PC-9 (cell line): ENCODE measurements at regions not wholly inside any gene's neighbourhood (a gene's known extent, or its start where the extent isn't known, plus 50 kb on each side); places are given as distances from the start of the nearest gene placed in this dataset.

Source experiments
- BruUV-seq: library from RNA; stranded (reverse); fragments of 400-500 nt; replicated peaks from 2 replicates; lab custom pipeline; 2021; lab: Mats Ljungman, UMichigan
- CTCF ChIA-PET: fragments of 300-600 bp; sonication (Branson Sonifier 250); formaldehyde crosslinking; loops from one replicate; lab custom pipeline; 2022; ENCODE audit warnings: antibody characterized with exemption; lab: Charles Lee
- POLR2A ChIA-PET: fragments of 300-600 bp; sonication (Branson Sonifier 250); formaldehyde crosslinking; loops from one replicate; lab custom pipeline; 2022; ENCODE audit warnings: antibody characterized with exemption; ENCODE audit not compliant: unreplicated experiment; lab: Charles Lee
- DNase-seq, 2 experiments: peaks; one replicate each; pipeline versions ENCODE4 v3.0.0 to v3.0.0-alpha.2; 2015 to 2022; ENCODE audit warnings: mixed read lengths in 1 of 2
- H2AFZ ChIP-seq: fragments of 200-600 bp; sonication (generic); 2 replicates; pipeline ENCODE4 v1.8.1; 2017; ENCODE audit warnings: antibody characterized with exemption
- H3F3A ChIP-seq: fragments of 200-600 bp; sonication (generic); 2 replicates; pipeline ENCODE4 v1.8.1; 2017; ENCODE audit warnings: antibody characterized with exemption, mild to moderate bottlenecking, low read depth; ENCODE audit not compliant: insufficient read depth
- H3K27ac ChIP-seq: fragments of 200-600 bp; sonication (generic); 2 replicates; pipeline ENCODE4 v1.6.1; 2016; ENCODE audit warnings: mixed run types
- H3K27me3 ChIP-seq: fragments of 200-600 bp; sonication (generic); 2 replicates; pipeline ENCODE4 v1.6.1; 2016; ENCODE audit warnings: low read depth, mixed run types; ENCODE audit not compliant: insufficient read depth
- H3K36me3 ChIP-seq: fragments of 200-600 bp; sonication (generic); 2 replicates; pipeline ENCODE4 v1.6.1; 2016; ENCODE audit warnings: low read depth, mixed run types
- H3K4me1 ChIP-seq: fragments of 200-600 bp; sonication (generic); replicated peaks from 2 replicates; pipeline ENCODE4 v1.6.1; 2016; ENCODE audit warnings: mixed run types; ENCODE audit not compliant: insufficient read depth
- H3K4me2 ChIP-seq: fragments of 200-600 bp; sonication (generic); 2 replicates; pipeline ENCODE4 v1.6.1; 2017; ENCODE audit warnings: mixed run types
- H3K4me3 ChIP-seq: fragments of 200-600 bp; sonication (generic); 2 replicates; pipeline ENCODE4 v1.6.1; 2016; ENCODE audit warnings: mixed run types
- H3K79me2 ChIP-seq: fragments of 200-600 bp; sonication (generic); 2 replicates; pipeline ENCODE4 v1.6.1; 2017; ENCODE audit warnings: low read depth, mixed run types
- H3K9me2 ChIP-seq: fragments of 200-600 bp; sonication (generic); 2 replicates; pipeline ENCODE4 v1.8.1; 2017; ENCODE audit warnings: mild to moderate bottlenecking; ENCODE audit not compliant: insufficient read depth
- H3K9me3 ChIP-seq: fragments of 200-600 bp; sonication (generic); 2 replicates; pipeline ENCODE4 v1.8.1; 2016; ENCODE audit warnings: low read depth; ENCODE audit not compliant: insufficient read depth
- H4K20me1 ChIP-seq: fragments of 200-600 bp; sonication (generic); 2 replicates; pipeline ENCODE4 v1.8.1; 2017; ENCODE audit not compliant: insufficient read depth
- CTCF ChIP-seq: fragments of 200-600 bp; sonication (generic); conservative IDR thresholded peaks from 2 replicates; pipeline ENCODE4 v1.6.1; 2017; ENCODE audit warnings: mixed run types, antibody characterized with exemption, mild to moderate bottlenecking, moderate library complexity
- EZH2 ChIP-seq: fragments of 200-600 bp; sonication (generic); IDR thresholded peaks from 2 replicates; pipeline ENCODE4 v1.8.0; 2017; ENCODE audit warnings: antibody characterized with exemption, low read depth
- intact Hi-C: fragments of 100-400 bp; cut with micrococcal nuclease; formaldehyde crosslinking; loops from one replicate; pipeline ENCODE4 v1.10.0; 2022; ENCODE audit not compliant: unreplicated experiment

DNA sequence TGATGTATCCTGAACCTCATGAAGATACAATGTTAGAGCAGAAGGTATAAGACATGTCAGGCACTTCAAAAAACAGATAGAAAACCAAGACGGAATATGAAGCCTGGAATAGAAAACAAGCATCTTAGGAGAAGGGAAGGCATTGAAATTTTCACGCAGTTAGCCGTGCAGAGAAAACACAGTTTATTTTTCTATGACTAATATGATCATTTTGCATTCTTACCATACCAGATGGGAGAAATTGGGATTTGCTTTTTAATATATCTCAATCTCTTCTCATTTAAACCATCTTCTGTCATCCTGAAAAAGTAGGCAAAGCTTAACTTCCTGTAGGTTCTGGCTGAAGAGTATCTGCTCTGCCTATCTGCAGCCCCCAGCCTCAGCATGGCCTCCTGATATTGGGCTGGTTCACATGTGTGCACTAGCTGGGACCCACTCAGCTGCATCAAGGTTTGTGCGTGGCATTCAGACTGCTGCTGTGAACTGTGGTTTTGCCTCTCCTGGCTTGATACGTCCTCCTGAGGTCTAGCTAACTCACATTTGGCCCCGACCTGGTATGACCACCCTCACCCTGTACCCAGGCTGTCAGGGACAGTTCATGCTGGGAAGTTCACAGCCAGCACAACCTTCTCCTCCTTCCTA lies 392.5 kb upstream of the SASH1 start:
- no TSS peak for BruUV-seq
- Histone ChIP-seq H3K36me3 (no peaks in the 10 kb centered on the region), H3K27me3 (no peaks in the 10 kb centered on the region), H3F3A (no peaks in the 10 kb centered on the region), H3K4me2 (no peak overlapping the region), H4K20me1 (no peaks in the 10 kb centered on the region), H3K79me2 (no peaks in the 10 kb centered on the region), H3K27ac (no peak overlapping the region), H3K9me3 (no peaks in the 10 kb centered on the region; the same call in 1 of the 2 replicates), H3K9me2 (no peaks in the 10 kb centered on the region), H2AFZ (no peak overlapping the region), H3K4me3 (no peak overlapping the region), H3K4me1 (no peaks in the 10 kb centered on the region)
- DNase-seq = no peak
- ChIA-PET CTCF (no interaction called here), POLR2A (interaction anchor here (0.6 kb wide), 1 partner anchor 907 kb away, joined by 4 read pairs; no protein-coding TSS in a partner anchor)
- intact Hi-C loops = no loop called here
- TF ChIP-seq EZH2 = no peak
- no peak for TF ChIP-seq CTCF

DNA sequence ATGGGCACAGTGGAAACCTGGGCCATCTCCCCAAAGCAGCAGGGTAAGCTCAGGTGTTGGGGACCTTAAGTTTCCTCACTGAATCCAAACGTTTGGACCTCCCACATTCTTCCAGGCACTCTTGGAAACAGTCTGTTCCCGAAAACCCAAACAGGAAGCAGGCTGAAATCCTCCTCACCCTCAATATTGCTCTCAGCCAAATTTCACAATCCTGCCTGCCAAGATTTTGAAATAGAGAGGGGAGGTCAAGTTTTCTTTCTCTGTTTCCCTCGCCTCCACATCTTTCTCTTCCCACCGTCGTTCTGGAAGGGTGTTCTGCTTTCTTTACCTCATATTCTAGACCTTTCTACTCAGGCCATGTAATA lies 392.0 kb upstream of the SASH1 start:
- no peaks in the 10 kb centered on the region for H3K27me3 ChIP-seq
- intact Hi-C loops = no loop called here
- ChIA-PET CTCF (no interaction called here), POLR2A (interaction anchor here (0.6 kb wide), 1 partner anchor 906 kb away, joined by 4 read pairs; no protein-coding TSS in a partner anchor)
- H4K20me1 ChIP-seq = no peaks in the 10 kb centered on the region
- no TSS peak for BruUV-seq
- no peak overlapping the region for H3K4me3 ChIP-seq
- no peak overlapping the region for H3K4me2 ChIP-seq
- no peak overlapping the region for H2AFZ ChIP-seq
- H3K9me2 ChIP-seq = no peaks in the 10 kb centered on the region
- H3K27ac ChIP-seq = no peak overlapping the region
- no peaks in the 10 kb centered on the region for H3K4me1 ChIP-seq
- H3F3A ChIP-seq = no peaks in the 10 kb centered on the region
- no peak for DNase-seq
- no peak for TF ChIP-seq EZH2
- TF ChIP-seq CTCF = no peak
- H3K79me2 ChIP-seq = no peaks in the 10 kb centered on the region
- no peaks in the 10 kb centered on the region; the same call in 1 of the 2 replicates for H3K9me3 ChIP-seq
- no peaks in the 10 kb centered on the region for H3K36me3 ChIP-seq

- Histone ChIP-seq H3K36me3 (no peaks in the 10 kb centered on the region), H3K27ac (no peak overlapping the region), H3K27me3 (no peaks in the 10 kb centered on the region), H4K20me1 (no peaks in the 10 kb centered on the region), H3K9me3 (no peaks in the 10 kb centered on the region; the same call in 1 of the 2 replicates), H3F3A (no peaks in the 10 kb centered on the region), H3K4me2 (no peak overlapping the region), H3K9me2 (no peaks in the 10 kb centered on the region), H2AFZ (no peak overlapping the region), H3K4me3 (no peak overlapping the region), H3K79me2 (no peaks in the 10 kb centered on the region), H3K4me1 (no peaks in the 10 kb centered on the region)
- intact Hi-C loops = no loop called here
- no peak for TF ChIP-seq CTCF
- TF ChIP-seq EZH2 = no peak
- no TSS peak for BruUV-seq
- ChIA-PET CTCF (no interaction called here), POLR2A (no interaction called here)
- no peak for DNase-seq
Observed at GRCh38 chr6:147951726-147952125, 390.9 kb upstream of the SASH1 start.
